AG04450 (cell line): ENCODE measurements at regions not wholly inside any gene's neighbourhood (a gene's known extent, or its start where the extent isn't known, plus 50 kb on each side); places are given as distances from the start of the nearest gene placed in this dataset.

Source experiments
- CTCF ChIA-PET: fragments of 300-600, 350-600 bp; formaldehyde crosslinking; extraction: SDS; loops from one replicate; lab custom pipeline; 2022; ENCODE audit warnings: antibody characterized with exemption, inconsistent platforms; lab: Charles Lee
- POLR2A ChIA-PET: fragments of 350-600 bp; formaldehyde crosslinking; extraction: SDS; loops from one replicate; lab custom pipeline; 2021; ENCODE audit warnings: antibody characterized with exemption, inconsistent platforms; lab: Yijun Ruan, JAX
- DNase-seq: peaks from one replicate; pipeline ENCODE4 v3.0.0-alpha.2; 2011; ENCODE audit warnings: low read depth, low spot score
- H3K27ac ChIP-seq: one replicate; pipeline ENCODE4 v1.5.1; 2012; ENCODE audit warnings: low read depth, low read length, control low read depth
- H3K27me3 ChIP-seq: one replicate; pipeline ENCODE4 v1.6.0; 2012; ENCODE audit warnings: low read length; ENCODE audit not compliant: control insufficient read depth, insufficient read depth
- H3K4me3 ChIP-seq: 2 replicates; pipeline ENCODE4 v1.5.1; 2011; ENCODE audit warnings: mild to moderate bottlenecking, low read depth, low read length, control low read depth
- H3K9me3 ChIP-seq: 2 replicates; pipeline ENCODE4 v1.5.1; 2012; ENCODE audit warnings: low read length; ENCODE audit not compliant: control insufficient read depth, insufficient read depth
- CTCF ChIP-seq: IDR thresholded peaks from 2 replicates; pipeline ENCODE4 v1.5.1; 2011; ENCODE audit warnings: low read depth, low read length, control low read depth, inconsistent platforms

GRCh38 chr7:68739306-68739705, 859.0 kb upstream of the AUTS2 start:
- Histone ChIP-seq H3K27ac (no peak overlapping the region), H3K9me3 (no peaks in the 10 kb centered on the region), H3K27me3 (no peaks in the 10 kb centered on the region), H3K4me3 (no peak overlapping the region)
- CTCF ChIA-PET, result no interaction called here
- no peak for DNase-seq
- TF ChIP-seq CTCF, result no peak
- POLR2A ChIA-PET, result no interaction called here

- H3K27me3 ChIP-seq, result no peaks in the 10 kb centered on the region
- H3K9me3 ChIP-seq, result no peaks in the 10 kb centered on the region
- TF ChIP-seq CTCF, result no peak
- CTCF ChIA-PET, result no interaction called here
- no peak overlapping the region for H3K27ac ChIP-seq
- POLR2A ChIA-PET, result no interaction called here
- no peak overlapping the region for H3K4me3 ChIP-seq
- DNase-seq, result no peak
Observed at GRCh38 chr7:68744036-68744435, 854.2 kb upstream of the AUTS2 start.

- TF ChIP-seq CTCF, result no peak
- no peak overlapping the region for H3K27ac ChIP-seq
- no peaks in the 10 kb centered on the region for H3K27me3 ChIP-seq
- no peaks in the 10 kb centered on the region for H3K9me3 ChIP-seq
- CTCF ChIA-PET, result no interaction called here
- H3K4me3 ChIP-seq, result no peak overlapping the region
- no peak for DNase-seq
- POLR2A ChIA-PET, result no interaction called here
Observed at GRCh38 chr7:68748934-68749900, 849.1 kb upstream of the AUTS2 start.

- no peak for TF ChIP-seq CTCF
- no peak for DNase-seq
- Histone ChIP-seq H3K4me3 (no peak overlapping the region), H3K27ac (no peak overlapping the region), H3K9me3 (no peaks in the 10 kb centered on the region), H3K27me3 (no peaks in the 10 kb centered on the region)
- ChIA-PET POLR2A (no interaction called here), CTCF (no interaction called here)
Observed at GRCh38 chr7:68752485-68753178, 845.6 kb upstream of the AUTS2 start.

- no peak for TF ChIP-seq CTCF
- POLR2A ChIA-PET, result no interaction called here
- Histone ChIP-seq H3K27ac (no peak overlapping the region), H3K9me3 (no peaks in the 10 kb centered on the region), H3K27me3 (no peaks in the 10 kb centered on the region), H3K4me3 (no peak overlapping the region)
- CTCF ChIA-PET, result no interaction called here
- no peak for DNase-seq
Observed at GRCh38 chr7:68754414-68754813, 843.9 kb upstream of the AUTS2 start.
